AG09319 (cell line): ENCODE measurements at regions not wholly inside any gene's neighbourhood (a gene's known extent, or its start where the extent isn't known, plus 50 kb on each side); places are given as distances from the start of the nearest gene placed in this dataset.

Experiments
- DNase-seq: peaks from one replicate; pipeline ENCODE4 v3.0.0-alpha.2; 2010; ENCODE audit warnings: low read depth; ENCODE audit errors: extremely low read depth
- CTCF ChIP-seq: IDR thresholded peaks from 2 replicates; pipeline ENCODE4 v1.5.1; 2011; ENCODE audit warnings: low read depth, mild to moderate bottlenecking, inconsistent platforms, low read length, moderate library complexity

GRCh38 chr7:22066522-22066921 is 120.8 kb upstream of the CDCA7L start:
- no peak for TF ChIP-seq CTCF
- no peak for DNase-seq

GRCh38 chr7:22064816-22065215 is 119.1 kb upstream of the CDCA7L start:
- TF ChIP-seq CTCF: no peak
- DNase-seq: no peak

DNA sequence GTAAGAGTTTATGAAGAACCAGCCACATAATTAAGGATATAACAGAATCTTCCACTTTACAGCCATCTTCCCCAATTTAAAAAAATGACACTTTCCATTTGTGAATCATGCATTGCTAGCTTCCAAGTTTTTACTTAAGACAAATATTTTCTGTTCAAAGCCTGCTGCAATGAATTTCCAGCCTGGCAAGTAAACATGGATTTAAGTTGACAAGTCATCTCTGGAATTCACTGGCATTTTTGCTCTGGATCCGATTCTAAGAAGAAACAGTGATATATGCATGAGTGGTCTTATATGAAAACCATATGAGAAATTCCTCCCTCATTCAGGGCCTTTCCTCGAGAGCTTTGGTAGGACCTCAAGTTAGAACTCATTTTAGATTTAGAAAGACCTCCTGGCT is 116.1 kb upstream of the CDCA7L start:
- no peak for TF ChIP-seq CTCF
- DNase-seq: peak; percentile 10

DNA sequence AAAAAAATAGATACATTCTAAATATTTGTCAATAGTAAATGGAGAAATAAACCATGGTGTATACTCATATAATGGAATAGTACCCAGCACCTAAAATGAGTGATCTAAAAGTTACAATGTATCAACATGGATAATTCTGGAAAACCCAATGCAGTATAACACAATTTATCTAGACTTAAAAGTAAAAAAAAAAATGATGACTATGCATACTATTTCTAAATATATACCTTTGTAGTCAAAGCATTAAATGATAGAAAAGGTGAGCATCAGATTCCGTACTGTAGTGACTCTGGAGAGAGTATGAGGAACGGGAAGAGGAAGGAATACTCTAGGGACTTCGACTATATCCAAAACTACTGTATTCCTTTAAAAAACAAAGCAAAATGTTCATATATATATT is 115.2 kb upstream of the CDCA7L start:
- TF ChIP-seq CTCF: no peak

GRCh38 chr7:22060197-22060596 is 114.5 kb upstream of the CDCA7L start:
- DNase-seq: no peak
- TF ChIP-seq CTCF: no peak

More for the DNA sequence above, 115.2 kb upstream of the CDCA7L start:
- no peak for DNase-seq

DNA sequence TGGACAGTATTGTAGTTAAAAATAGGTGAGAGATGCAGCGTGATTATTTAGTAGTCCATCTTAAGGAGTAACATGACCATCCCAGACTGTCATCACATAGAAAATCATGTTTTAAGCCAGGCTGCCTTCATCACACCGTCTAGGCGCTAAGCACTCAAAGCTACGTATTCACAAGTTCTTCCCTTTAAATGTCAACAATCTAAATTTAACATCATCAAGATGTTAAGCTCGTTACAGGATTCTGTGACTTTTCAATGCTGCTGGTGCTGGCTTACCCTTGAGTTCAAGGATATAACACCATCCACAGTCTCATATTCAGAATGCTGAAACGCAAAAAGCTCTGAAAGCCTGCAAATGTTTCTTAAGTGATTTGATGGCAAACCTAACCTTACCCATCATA is 109.5 kb upstream of the CDCA7L start:
- TF ChIP-seq CTCF: no peak

GRCh38 chr7:22052674-22053365 is 107.1 kb upstream of the CDCA7L start:
- no peak for TF ChIP-seq CTCF
- DNase-seq: no peak

More for the DNA sequence above, 109.5 kb upstream of the CDCA7L start:
- no peak for DNase-seq
